A673 (cell line): ENCODE measurements at regions not wholly inside any gene's neighbourhood (a gene's known extent, or its start where the extent isn't known, plus 50 kb on each side); places are given as distances from the start of the nearest gene placed in this dataset.

Experiments
- BruUV-seq: library from RNA; stranded (reverse); fragments of 400-500 nt; replicated peaks from 2 replicates; lab custom pipeline; 2021; lab: Mats Ljungman, UMichigan
- CTCF ChIA-PET: fragments of 300-600 bp; sonication (Branson Sonifier 250); formaldehyde crosslinking; loops from one replicate; lab custom pipeline; 2022; ENCODE audit warnings: antibody characterized with exemption; lab: Charles Lee
- POLR2A ChIA-PET: fragments of 300-600 bp; sonication (Branson Sonifier 250); formaldehyde crosslinking; loops from one replicate; lab custom pipeline; 2022; ENCODE audit warnings: antibody characterized with exemption; ENCODE audit not compliant: low non-redundant PET; lab: Charles Lee
- DNase-seq: peaks from one replicate; pipeline ENCODE4 v3.0.0-alpha.2; 2015; ENCODE audit warnings: low spot score
- H3K27ac ChIP-seq: fragments of 200-600 bp; sonication (generic); 2 replicates; pipeline ENCODE4 v1.5.1; 2016; ENCODE audit warnings: mixed run types, low read depth, mild to moderate bottlenecking, mixed read lengths, antibody characterized with exemption, low read length; ENCODE audit not compliant: poor library complexity, severe bottlenecking
- H3K27me3 ChIP-seq: fragments of 200-600 bp; sonication (generic); replicated peaks from 2 replicates; pipeline ENCODE4 v1.6.1; 2017; ENCODE audit warnings: mixed run types, low read depth, mild to moderate bottlenecking, mixed read lengths, antibody characterized with exemption, low read length; ENCODE audit not compliant: insufficient read depth, poor library complexity
- H3K36me3 ChIP-seq: fragments of 200-600 bp; sonication (generic); 2 replicates; pipeline ENCODE4 v1.6.1; 2016; ENCODE audit warnings: mixed run types, mild to moderate bottlenecking, mixed read lengths, antibody characterized with exemption, low read length; ENCODE audit not compliant: insufficient read depth, poor library complexity, severe bottlenecking
- H3K4me1 ChIP-seq: fragments of 200-600 bp; sonication (generic); 2 replicates; pipeline ENCODE4 v1.6.1; 2017; ENCODE audit warnings: mixed run types, mild to moderate bottlenecking, mixed read lengths, antibody characterized with exemption, low read length; ENCODE audit not compliant: insufficient read depth, poor library complexity, severe bottlenecking
- H3K4me3 ChIP-seq: fragments of 200-600 bp; sonication (generic); 2 replicates; pipeline ENCODE4 v1.5.1; 2016; ENCODE audit warnings: low read depth, mixed run types, mild to moderate bottlenecking, mixed read lengths, low read length; ENCODE audit not compliant: poor library complexity, severe bottlenecking
- H3K9me3 ChIP-seq: fragments of 200-600 bp; sonication (generic); 2 replicates; pipeline ENCODE4 v1.6.1; 2016; ENCODE audit warnings: mixed run types, low read depth, mild to moderate bottlenecking, mixed read lengths, antibody characterized with exemption, low read length; ENCODE audit not compliant: poor library complexity, severe bottlenecking
- CTCF ChIP-seq: fragments of 300-800, 200-600 bp; sonication (generic); conservative IDR thresholded peaks from 2 replicates; pipeline ENCODE4 v1.5.1; 2017; ENCODE audit warnings: low read depth, mild to moderate bottlenecking, antibody characterized with exemption, low read length, moderate library complexity, mixed read lengths
- EZH2 ChIP-seq: fragments of 200-600 bp; sonication (generic); IDR thresholded peaks from 2 replicates; pipeline ENCODE4 v1.6.1; 2017; ENCODE audit warnings: borderline replicate concordance, low read depth, mild to moderate bottlenecking, mixed read lengths, antibody characterized with exemption, low read length; ENCODE audit not compliant: poor library complexity, severe bottlenecking
- intact Hi-C: fragments of 100-400 bp; cut with micrococcal nuclease; formaldehyde crosslinking; loops from one replicate; pipeline ENCODE4 v1.10.0; 2022; ENCODE audit not compliant: unreplicated experiment

- intact Hi-C loops: no loop called here
- H3K4me1 ChIP-seq: no peaks in the 10 kb centered on the region
- no peak for DNase-seq
- TF ChIP-seq EZH2 (no peak), CTCF (no peak)
- POLR2A ChIA-PET: no interaction called here
- CTCF ChIA-PET: no interaction called here
- no peaks in the 10 kb centered on the region for H3K9me3 ChIP-seq
- no peak overlapping the region for H3K4me3 ChIP-seq
- H3K27ac ChIP-seq: no peak overlapping the region
- H3K27me3 ChIP-seq: no peaks in the 10 kb centered on the region
- no TSS peak for BruUV-seq
- no peaks in the 10 kb centered on the region for H3K36me3 ChIP-seq
Measured at GRCh38 chr17:65444049-65444448, 117.4 kb downstream of the AXIN2 start.

- no TSS peak for BruUV-seq
- H3K27ac ChIP-seq: no peak overlapping the region
- H3K9me3 ChIP-seq: no peaks in the 10 kb centered on the region
- ChIA-PET POLR2A (no interaction called here), CTCF (no interaction called here)
- no peaks in the 10 kb centered on the region for H3K36me3 ChIP-seq
- no peak for TF ChIP-seq CTCF
- no peak for TF ChIP-seq EZH2
- no peak overlapping the region for H3K4me3 ChIP-seq
- no peaks in the 10 kb centered on the region for H3K4me1 ChIP-seq
- intact Hi-C loops: no loop called here
- H3K27me3 ChIP-seq: no peaks in the 10 kb centered on the region
- DNase-seq: no peak
Measured at GRCh38 chr17:65442691-65443090, 118.8 kb downstream of the AXIN2 start.

GRCh38 chr17:65442250-65442649 is 119.2 kb downstream of the AXIN2 start:
- no peaks in the 10 kb centered on the region for H3K36me3 ChIP-seq
- DNase-seq: no peak
- no peak overlapping the region for H3K4me3 ChIP-seq
- H3K27ac ChIP-seq: no peak overlapping the region
- BruUV-seq: no TSS peak
- ChIA-PET POLR2A (no interaction called here), CTCF (no interaction called here)
- intact Hi-C loops: no loop called here
- H3K9me3 ChIP-seq: no peaks in the 10 kb centered on the region
- no peaks in the 10 kb centered on the region for H3K27me3 ChIP-seq
- no peak for TF ChIP-seq CTCF
- H3K4me1 ChIP-seq: no peaks in the 10 kb centered on the region
